ENCODE measurements at regions not wholly inside any gene's neighbourhood (a gene's known extent, or its start where the extent isn't known, plus 50 kb on each side); places are given as distances from the start of the nearest gene placed in this dataset.
"Not testable (repeated sequence)": the region's sequence is repeated elsewhere in the genome, so short reads cannot be mapped to it uniquely, and the experiment has no call there.

GRCh38 chr1:55801481-55801880, 586.3 kb upstream of the USP24 start:
- DNase-seq: no peak

DNA sequence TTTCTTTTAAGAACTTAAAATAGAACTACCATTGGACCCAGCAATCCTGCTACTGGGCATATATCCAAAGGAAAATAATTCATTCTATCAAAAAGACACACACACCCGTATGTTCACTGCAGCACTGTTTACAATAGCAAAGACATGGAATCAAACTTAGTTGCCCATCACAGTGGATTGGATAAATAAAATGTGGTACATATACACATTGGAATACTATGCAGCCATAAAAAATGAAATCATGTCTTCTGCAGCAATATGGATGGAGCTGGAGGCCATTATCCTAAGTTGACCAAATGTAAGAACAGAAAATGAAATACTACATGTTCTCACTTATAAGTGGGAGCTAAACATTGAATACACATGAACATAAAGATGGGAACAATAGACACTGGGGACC, 585.3 kb upstream of the USP24 start:
- DNase-seq: no peak

- no peak for DNase-seq
Observed at GRCh38 chr1:55793856-55794255, 578.7 kb upstream of the USP24 start.

- no peak for DNase-seq
Observed at GRCh38 chr1:55792870-55793269, 577.7 kb upstream of the USP24 start.

GRCh38 chr1:55789466-55789865, 574.3 kb upstream of the USP24 start:
- no peak for DNase-seq

GRCh38 chr1:55786396-55786795, 571.2 kb upstream of the USP24 start:
- DNase-seq: no peak

DNA sequence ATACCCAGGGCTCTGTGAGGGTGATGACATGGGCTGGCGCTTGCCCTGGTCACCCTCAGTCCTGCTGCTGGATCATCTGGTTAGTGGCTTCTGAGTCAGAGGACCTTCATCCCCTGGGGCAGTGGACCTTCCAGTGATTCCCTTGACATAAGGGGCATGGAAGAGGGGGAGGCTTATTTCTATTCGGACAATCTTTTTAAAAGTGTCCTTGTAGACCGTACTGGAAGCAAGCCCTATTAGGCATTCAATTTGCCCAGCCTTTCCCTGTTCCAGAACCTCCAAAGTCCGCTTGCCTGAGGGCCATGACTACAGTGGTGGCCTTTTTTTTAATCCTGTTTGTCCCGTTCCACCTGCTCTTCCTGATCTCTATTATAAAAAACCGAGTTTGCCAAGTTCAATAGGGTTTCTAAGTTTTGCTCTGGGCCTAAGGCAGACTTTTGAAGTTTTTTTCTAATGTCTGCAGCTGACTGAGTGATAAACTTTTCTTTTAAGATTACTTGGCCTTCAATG, 569.8 kb upstream of the USP24 start:
- not testable (repeated sequence) for DNase-seq

GRCh38 chr1:55781944-55782482, 566.8 kb upstream of the USP24 start:
- DNase-seq: no peak

GRCh38 chr1:55781003-55781402, 565.8 kb upstream of the USP24 start:
- DNase-seq: no peak

- DNase-seq: no peak
Observed at GRCh38 chr1:55777545-55777944, 562.4 kb upstream of the USP24 start.

GRCh38 chr1:55775007-55775406, 559.8 kb upstream of the USP24 start:
- no peak for DNase-seq

DNA sequence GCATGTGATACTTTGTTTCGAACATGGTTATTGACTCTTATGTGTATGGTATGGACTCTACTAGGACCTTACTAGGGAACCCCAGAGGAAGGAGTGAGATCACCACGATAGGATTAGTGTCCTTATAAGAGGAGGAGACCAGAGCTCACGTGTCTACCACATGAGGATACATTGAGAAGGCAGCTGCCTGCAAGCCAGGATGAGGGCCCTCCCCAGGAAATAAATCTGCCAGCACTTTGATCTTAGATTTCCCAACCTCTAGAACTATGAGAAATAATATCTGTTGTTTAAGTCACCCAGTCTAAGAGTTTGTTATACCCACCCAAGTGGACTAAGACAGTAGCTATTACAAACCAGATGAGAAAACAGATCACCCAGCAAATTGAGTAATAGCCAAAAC, 559.3 kb upstream of the USP24 start:
- no peak for DNase-seq

- no peak for DNase-seq
Observed at GRCh38 chr1:55773211-55773940, 558.2 kb upstream of the USP24 start.

DNA sequence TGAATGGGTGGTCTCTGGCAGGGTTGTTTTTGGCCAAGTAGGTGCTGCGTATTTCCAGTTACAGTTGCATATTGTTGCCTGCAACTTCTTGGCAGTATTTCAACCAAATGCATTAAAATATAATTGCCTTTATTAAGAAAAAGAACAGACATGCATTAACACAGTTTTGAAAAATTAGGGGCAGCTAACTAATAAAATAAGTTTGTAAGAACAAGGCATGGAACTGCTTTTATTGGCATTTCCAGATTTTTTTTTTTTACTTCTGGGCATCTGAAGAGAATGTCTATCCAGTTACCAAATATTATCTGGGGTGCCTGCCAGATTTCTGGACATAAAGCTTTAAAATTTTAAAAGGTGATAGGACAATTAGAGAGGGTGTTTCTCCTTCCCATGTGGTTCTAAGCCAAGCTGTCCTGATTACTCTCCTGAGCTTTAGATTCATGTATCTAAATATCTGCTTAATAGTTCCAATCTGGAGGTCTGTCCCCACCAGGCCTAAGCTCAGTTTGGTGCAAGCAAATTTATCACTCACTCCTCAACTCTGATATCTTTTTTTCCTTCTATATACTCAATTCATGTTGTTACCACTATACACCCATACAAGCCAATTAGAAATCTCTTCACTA, 553.3 kb upstream of the USP24 start:
- no peak for DNase-seq

DNA sequence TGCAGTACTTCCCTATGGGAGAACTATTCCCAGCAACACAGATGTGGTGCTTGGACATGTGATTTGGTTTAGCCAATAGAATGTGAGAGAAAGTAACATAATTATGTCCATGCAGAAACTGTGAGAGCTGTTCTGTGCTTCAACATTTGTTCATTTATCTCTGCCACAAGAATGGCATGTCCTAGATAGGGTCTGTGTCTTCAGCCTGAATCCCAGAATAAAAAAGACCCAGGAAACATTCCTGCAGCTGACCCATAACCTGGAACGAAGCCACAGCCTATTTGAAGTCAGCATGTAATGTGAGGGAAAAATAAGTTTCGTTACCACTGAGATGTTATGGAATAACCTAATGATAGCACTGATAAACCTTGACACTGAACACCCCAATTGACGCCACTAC, 552.0 kb upstream of the USP24 start:
- DNase-seq: no peak

DNA sequence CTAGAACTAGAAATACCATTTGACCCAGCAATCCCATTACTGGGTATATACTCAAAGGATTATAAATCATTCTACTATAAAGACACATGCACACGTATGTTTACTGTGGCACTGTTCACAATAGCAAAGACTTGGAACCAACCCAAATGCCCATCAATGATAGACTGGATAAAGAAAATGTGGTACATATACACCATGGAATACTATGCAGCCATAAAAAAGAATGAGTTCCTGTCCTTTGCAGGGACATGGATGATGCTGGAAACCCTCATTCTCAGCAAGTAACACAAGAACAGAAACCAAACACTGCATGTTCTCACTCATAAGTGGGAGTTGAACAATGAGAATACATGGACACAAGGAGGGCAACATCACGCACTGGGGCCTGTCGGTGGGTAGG, 550.3 kb upstream of the USP24 start:
- DNase-seq: not testable (repeated sequence)

GRCh38 chr1:55751776-55752175, 536.6 kb upstream of the USP24 start:
- DNase-seq: no peak

GRCh38 chr1:55750628-55750995, 535.4 kb upstream of the USP24 start:
- no peak for DNase-seq

DNA sequence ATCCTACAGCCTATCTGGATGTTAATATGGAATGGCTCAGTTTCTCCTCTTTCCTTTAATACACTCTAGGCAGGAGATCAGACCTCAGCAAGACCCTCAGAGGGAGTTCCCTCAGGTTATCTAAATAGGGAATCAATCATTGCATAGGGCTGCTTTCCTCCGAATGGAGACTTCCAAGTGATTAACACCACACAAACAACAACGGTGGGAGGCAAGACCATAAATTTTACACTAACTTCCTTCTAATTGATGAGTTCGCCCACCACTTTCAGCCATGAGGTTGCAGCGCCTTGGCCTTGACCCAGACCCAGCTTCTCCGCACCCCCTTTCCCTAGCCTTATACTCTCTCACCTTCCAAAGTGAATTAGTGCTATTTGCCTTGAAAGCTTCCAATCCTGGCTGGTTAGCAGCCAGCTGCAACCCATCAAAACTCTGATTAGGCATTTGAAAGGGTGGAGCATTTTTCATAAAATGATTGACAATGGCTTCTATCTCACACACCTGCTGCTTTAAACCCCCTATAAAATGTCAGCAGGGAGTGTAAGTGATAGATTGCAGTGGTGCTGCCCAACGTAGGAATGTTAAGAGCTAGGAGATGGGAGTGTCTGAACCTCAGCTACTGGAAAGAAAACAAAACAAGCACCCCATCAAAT, 534.9 kb upstream of the USP24 start:
- no peak for DNase-seq

- DNase-seq: no peak
Observed at GRCh38 chr1:55747408-55747841, 532.3 kb upstream of the USP24 start.

DNA sequence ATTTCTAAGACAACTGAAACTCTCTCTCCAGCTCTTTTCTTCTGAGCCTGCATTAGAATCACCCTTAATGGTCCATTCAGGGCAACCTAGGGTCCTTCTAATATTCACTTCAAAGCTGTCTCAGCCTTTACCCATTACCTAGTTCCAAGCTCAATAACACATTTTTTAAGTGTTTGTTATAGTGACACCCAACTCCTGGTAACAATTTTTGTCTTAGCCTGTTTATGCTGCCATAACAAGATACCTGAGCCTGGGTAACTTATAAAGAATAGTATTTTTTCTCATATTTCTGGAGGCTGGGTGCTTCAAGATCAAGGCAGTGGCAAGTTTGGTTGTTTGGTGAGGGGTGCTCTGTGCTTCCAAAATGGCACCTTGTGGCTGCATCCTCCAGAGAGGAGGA, 531.5 kb upstream of the USP24 start:
- no peak for DNase-seq

- peak in 1 of 2 donors; percentile 10 for DNase-seq
Observed at GRCh38 chr1:55741516-55741915, 526.4 kb upstream of the USP24 start.

DNA sequence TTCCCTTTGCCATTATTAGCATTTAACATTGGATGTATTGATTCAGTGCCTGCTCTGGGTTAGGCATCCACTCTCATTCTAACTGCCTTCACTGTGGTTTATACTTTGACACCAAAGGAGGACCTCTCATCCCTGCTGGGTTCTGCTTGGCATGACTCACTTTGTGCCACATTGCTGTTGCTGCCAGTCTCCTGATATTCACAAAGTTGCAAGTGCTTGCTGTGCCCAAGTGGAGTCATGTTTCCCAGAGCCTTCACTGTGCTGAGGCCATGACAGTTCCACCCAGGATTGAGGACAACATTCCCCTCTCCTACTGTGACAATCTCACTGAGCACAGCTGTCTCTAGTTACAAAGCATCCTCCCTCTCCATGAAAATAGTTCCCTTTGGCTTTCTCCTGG, 519.9 kb upstream of the USP24 start:
- DNase-seq: no peak

GRCh38 chr1:55726994-55727393, 511.8 kb upstream of the USP24 start:
- DNase-seq: no peak
